T47D (cell line): ENCODE measurements at regions not wholly inside any gene's neighbourhood (a gene's known extent, or its start where the extent isn't known, plus 50 kb on each side); places are given as distances from the start of the nearest gene placed in this dataset.
A peak's percentile ranks its signal among the peaks of the same experiment; 100 is the strongest.
"Not testable (repeated sequence)": the region's sequence is repeated elsewhere in the genome, so short reads cannot be mapped to it uniquely, and the experiment has no call there.

ENCODE experiments used
- DNase-seq, 2 experiments: peaks; one replicate each; pipeline versions ENCODE4 v3.0.0 to v3.0.0-alpha.2; 2011 to 2012; ENCODE audit warnings: low read depth in 1 of 2, low spot score in 1 of 2
- JUND ChIP-seq: IDR thresholded peaks from 2 replicates; pipeline ENCODE4 v1.6.1; 2012; ENCODE audit warnings: low read depth
- in situ Hi-C: cut with HindIII; loops from 2 replicates; pipeline ENCODE4 v1.10.0; 2016; ENCODE audit warnings: low sequenced_read_pairs, low pct_unique_long_range_greater_than_20kb

DNA sequence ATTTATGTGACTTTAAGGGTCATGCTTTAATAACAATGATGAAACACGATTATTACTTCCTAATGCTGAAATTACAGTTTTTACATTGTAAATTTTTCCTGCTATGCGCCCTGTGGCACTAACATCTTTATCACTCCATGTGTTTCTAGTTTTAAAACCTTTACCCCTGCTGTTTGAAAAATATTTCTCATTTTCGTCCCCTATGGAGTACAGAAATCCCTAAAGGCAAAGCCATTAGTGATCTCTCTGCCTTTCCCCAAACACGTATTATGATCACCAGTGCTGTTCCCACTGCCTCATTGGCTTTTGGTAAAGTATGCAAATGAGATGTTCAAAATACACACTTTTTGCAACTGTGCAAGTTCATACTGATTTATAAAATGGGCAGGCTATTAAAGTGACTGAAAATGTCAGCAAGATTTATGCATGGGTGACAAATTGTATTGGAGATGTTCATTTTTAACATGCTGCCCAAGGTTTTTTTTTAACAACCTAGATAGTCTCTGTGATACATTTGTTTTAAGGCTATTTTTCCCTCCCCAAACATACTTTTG, 1468.2 kb upstream of the ACVR2A start:
- in situ Hi-C loops, result no loop called here
- no peak for TF ChIP-seq JUND
- DNase-seq, result no peak

DNA sequence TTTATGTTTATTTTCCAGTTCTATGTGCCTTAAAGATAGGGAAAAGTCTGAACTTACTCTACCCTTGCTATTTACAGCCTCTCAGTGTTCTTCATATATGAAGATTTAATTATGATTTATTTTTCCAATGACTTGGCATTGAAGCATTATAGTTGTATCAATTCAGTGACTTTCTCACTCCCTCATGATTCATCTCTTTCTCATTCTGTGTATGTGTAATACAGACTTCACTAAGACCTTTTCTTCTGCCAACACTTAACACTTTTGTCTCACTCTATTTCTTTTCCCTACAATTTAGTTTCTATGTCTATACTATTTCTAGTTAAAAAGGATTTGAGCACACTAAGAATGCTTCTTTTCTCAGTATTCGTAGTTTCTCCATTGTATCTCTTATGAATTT, 1470.3 kb upstream of the ACVR2A start:
- no peak for TF ChIP-seq JUND
- in situ Hi-C loops, result no loop called here
- no peak for DNase-seq

DNA sequence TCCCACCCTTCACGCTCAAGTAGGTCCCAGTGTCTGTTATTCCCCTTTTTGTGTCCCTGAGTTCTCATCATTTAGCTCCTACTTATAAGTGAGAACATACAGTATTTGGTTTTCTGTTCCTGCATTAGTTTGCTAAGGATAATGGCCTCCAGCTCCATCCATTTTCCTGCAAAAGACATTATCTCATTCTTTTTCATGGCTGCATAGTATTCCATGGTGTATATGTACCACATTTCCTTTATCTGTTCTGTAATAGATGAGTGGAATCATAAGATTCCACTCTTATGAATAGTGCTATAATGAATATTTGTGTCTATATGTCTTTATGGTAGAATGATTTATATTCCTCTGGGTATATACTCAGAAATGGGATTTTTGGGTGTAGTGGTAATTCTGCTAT, 1473.5 kb upstream of the ACVR2A start:
- DNase-seq, in situ Hi-C loops: not testable (repeated sequence)

DNA sequence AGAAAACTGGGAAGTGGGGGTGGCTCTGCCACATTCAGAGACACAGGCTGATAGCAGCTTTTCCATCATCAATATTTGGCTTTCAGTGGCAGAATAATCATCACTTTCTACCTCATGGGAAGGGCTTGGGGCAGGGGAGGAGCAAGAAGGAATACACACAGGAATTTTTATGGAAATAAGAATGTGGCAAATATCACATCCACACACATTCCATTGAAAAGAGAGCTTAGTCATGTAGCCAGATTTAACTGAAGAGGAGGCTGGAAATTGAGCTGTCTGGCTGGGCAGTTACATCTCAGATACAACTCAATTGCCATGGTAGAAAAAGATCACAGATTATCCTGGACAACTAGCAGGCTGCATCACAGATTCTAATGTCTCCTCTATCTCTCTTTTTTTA, 1474.0 kb upstream of the ACVR2A start:
- in situ Hi-C loops, result no loop called here
- TF ChIP-seq JUND, result no peak
- no peak for DNase-seq

DNA sequence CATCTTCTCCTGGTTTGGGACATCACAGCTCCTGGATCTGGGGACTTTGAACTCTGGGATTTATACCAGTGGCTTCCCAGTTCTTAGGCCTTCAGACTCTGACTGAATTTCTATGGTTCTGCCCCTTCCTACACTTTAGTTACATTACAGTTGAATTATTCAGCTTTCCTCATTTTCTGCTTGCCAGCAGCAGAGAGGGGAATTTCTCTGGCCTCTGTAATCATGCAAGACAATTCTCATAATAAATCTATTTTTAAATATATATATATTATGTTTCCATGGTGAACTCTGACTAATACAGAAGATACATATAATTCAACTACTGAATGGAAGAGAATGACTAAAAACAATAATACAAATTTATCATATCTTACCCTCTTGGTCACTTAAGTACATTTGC, 1478.6 kb upstream of the ACVR2A start:
- in situ Hi-C loops, result no loop called here
- TF ChIP-seq JUND, result no peak
- no peak for DNase-seq

DNA sequence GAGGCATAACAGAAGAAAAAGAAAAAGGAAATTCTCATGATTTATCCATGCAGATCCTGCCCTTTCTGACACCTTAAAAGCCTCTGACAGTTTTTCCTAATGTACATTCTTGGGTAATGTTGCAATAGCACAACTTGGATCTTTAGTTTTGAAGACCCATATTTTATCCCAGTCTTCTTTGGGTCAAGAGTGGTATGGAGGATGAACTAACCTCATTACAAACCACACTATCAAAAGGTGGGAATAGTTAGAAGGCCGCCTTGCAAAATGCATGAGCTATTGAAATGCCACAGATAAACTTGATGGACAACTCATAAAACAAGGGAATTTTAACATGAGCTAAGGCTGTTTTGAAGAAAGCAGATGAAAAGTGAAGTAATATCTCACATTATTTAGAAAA, 1479.8 kb upstream of the ACVR2A start:
- in situ Hi-C loops, result no loop called here
- TF ChIP-seq JUND, result no peak
- DNase-seq, result no peak

DNA sequence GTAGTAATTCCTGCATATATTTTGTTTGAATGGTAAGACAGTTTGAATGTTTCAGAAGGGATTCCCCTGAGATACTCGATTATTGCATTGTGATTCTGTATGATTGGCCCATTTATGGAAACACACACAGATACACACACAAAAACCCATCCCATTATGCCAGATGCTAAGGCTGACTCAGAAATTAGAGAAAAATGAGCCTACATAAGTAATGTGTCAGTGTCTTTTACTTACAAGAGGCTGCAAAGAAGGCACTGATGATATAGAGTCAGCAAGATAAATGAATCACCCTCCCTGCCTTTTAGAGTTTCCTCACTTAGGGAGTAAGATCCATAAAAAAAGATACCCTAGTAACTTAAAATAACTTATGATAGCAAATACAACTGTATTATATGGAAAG, 1481.1 kb upstream of the ACVR2A start:
- no peak for DNase-seq
- no peak for TF ChIP-seq JUND
- in situ Hi-C loops, result no loop called here

DNA sequence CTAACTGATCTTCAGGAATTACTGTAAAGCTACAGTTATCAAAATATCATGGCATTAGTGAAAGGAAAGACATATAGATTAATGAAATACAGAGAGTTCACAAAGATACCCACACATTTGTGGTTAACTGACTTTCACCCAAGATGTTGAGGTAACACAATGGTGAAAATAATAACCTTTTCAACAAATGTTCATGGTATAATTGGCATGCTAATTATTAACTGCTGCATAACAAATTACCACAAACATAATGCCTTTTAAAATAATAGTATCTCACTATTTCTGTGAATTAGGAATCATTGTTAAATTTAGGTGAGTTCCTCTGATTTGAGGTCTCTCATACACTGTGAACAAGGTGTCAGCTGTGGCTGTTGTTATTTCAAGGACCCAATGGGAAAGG, 1493.1 kb upstream of the ACVR2A start:
- no peak for TF ChIP-seq JUND
- in situ Hi-C loops, result no loop called here
- no peak for DNase-seq

DNA sequence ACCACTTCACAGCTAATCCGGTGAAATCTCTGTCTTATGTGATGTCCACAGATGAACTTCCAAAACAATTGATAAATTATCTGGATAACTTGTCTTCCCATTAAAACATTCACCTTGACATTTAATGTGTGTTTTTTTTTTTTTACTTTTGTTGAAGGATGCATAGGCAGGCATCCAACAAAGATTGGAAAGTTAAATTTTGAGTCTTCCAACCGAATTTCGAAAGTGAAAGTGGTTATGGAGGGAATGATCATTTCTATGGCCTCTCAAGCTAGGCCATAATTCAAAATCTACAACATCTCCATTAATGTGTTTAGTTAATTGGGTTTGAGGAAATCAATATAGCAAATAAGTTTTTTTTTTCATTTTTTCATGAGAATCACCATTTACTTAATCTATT, 1495.5 kb upstream of the ACVR2A start:
- DNase-seq, result no peak
- in situ Hi-C loops, result no loop called here
- TF ChIP-seq JUND, result no peak

DNA sequence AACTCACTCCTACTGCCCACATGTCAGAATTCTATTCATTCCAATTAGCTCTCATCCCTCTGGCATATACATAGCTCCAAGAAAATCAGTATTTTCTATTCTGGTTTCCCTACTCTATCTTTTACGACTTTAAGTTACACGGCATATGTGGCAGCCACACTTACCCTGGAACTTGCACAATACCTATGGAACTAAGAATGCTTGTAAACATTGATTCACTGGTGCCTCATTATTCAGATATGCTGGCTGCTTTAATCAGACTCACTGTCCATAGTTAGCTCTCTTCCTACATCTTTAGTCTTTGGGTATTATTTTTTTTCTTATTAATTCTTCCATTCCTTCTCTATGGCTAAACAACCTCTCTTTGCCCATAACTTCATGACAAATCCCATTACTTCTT, 1519.9 kb upstream of the ACVR2A start:
- no peak for DNase-seq
- no peak for TF ChIP-seq JUND
- in situ Hi-C loops, result no loop called here

DNA sequence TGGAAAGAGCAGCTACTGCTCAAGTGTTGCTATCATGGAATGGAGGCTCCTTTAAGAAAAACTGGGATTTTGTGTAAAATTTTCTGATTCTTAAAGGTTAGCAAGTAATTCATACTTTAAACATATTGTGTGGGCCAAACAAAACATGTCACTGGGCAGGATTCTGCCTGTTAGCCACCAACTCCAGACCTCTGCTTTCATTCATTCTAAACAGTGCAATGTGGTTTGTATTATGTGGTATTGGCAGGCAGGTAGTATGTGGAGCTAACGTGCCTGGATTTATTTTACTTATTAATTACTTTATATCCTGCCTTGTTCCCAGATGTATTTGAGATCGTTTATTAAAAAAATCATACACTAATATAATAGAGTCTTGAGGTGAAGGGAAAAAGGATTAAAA, 1521.3 kb upstream of the ACVR2A start:
- in situ Hi-C loops, result no loop called here
- TF ChIP-seq JUND, result no peak

DNA sequence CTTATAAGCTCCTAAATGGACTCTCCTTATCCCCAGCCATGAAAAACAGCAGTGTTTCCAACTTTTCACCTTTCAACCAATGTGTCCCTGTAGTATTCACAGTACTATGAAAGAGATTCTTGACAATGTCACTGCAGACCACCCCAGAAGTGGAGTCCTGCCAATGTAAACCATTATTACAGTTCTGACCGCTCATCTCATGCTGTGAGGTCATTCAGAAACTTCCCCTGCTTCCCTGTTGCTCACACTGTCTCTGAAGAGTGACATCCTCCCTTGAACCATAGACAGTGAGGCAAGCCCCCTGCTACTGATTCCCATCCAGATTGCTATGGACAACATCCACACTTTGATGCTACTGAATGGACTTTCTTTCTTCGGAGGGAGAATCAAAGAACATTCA, 1523.7 kb upstream of the ACVR2A start:
- in situ Hi-C loops, result no loop called here
- no peak for TF ChIP-seq JUND
- DNase-seq, result no peak

More for the DNA sequence above, 1521.3 kb upstream of the ACVR2A start:
- DNase-seq, result no peak

DNA sequence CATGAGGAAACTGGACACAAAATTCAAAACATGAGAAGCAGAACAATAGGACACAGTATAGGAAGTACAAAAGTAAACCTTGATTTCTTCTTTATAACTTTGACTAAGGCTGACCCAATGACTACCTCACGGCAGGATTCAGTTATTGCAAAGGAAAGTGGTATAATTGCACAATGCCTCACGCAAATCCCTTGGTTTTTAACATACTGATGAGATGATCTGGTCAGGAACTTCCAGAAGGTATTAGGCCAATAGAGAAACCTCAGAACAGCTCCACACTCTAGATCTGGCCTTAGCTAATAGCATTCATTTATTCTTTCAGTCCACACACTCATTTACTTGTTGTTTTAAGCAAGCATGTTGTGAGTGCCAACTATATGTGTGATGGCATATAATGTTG, 1526.9 kb upstream of the ACVR2A start:
- DNase-seq, result no peak
- in situ Hi-C loops, result no loop called here

DNA sequence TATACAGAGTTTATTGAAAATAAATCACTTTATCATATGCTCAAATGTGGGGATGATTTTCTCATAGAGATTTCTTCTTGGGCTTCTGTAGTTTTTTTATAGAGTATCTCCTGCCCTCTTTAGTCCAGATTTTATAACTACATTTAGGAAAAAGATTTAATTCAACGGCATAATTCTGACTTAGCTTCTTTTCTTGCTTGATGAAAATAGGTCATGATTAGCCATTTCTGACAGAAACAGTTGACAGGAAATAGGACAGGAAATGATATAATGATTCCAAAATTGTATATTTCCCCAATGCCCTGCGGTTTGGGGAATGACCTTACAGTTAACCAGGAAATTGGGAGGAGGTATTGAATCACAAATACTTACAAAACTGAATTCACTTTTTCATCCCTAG, 1531.9 kb upstream of the ACVR2A start:
- DNase-seq, result peak in 1 of 2 experiments; percentile 32
- in situ Hi-C loops, result no loop called here
- no peak for TF ChIP-seq JUND

More for the DNA sequence above, 1526.9 kb upstream of the ACVR2A start:
- TF ChIP-seq JUND, result no peak

DNA sequence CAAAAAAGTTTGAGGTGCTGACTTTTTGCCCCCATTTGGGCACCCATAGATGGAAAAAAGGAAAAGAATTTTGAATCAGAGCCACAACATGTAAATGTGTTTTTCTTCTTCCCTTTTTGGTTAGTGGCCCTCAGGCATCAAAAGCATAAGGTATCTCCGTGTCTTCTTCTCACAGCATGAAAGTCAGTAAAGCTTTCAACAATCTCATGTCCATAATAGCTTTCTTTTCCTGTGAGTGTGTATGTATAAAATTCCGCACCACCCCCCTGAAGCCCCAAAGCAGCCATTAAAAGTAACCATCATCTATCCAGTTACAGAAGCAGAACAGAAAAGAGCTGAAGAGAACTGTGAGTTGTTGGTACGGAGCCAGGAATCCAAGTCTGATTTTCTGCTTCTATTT, 1539.7 kb upstream of the ACVR2A start:
- in situ Hi-C loops, result no loop called here
- no peak for TF ChIP-seq JUND
- no peak for DNase-seq
